Choroid plexus epithelial cell (primary cell): ENCODE measurements at regions not wholly inside any gene's neighbourhood (a gene's known extent, or its start where the extent isn't known, plus 50 kb on each side); places are given as distances from the start of the nearest gene placed in this dataset.

Experiments used
- DNase-seq: peaks from one replicate; pipeline ENCODE4 v3.0.0-alpha.2; 2010; ENCODE audit warnings: low read depth
- H3K4me3 ChIP-seq: 2 replicates; pipeline ENCODE4 v1.5.1; 2011; ENCODE audit warnings: low read depth, mild to moderate bottlenecking, control low read depth, low read length, moderate library complexity
- CTCF ChIP-seq: conservative IDR thresholded peaks from 2 replicates; pipeline ENCODE4 v1.5.1; 2011; ENCODE audit warnings: low read depth, mild to moderate bottlenecking, control low read depth, inconsistent platforms, low read length, moderate library complexity

- no peak for DNase-seq
- no peak for TF ChIP-seq CTCF
- H3K4me3 ChIP-seq = no peak overlapping the region
Measured at GRCh38 chr5:68983959-68984358, 109.9 kb upstream of the SLC30A5 start.

GRCh38 chr5:68991279-68992084 lies 102.3 kb upstream of the SLC30A5 start:
- no peak for DNase-seq
- TF ChIP-seq CTCF = no peak
- no peak overlapping the region for H3K4me3 ChIP-seq

- TF ChIP-seq CTCF = no peak
- no peak overlapping the region for H3K4me3 ChIP-seq
- DNase-seq = no peak
Measured at GRCh38 chr5:68994645-68995044, 99.2 kb upstream of the SLC30A5 start.

- no peak overlapping the region for H3K4me3 ChIP-seq
- TF ChIP-seq CTCF = no peak
- DNase-seq = no peak
Measured at GRCh38 chr5:68995845-68996545, 97.8 kb upstream of the SLC30A5 start.

GRCh38 chr5:68999181-68999580 lies 94.6 kb upstream of the SLC30A5 start:
- no peak overlapping the region for H3K4me3 ChIP-seq
- no peak for TF ChIP-seq CTCF
- no peak for DNase-seq

- no peak overlapping the region for H3K4me3 ChIP-seq
- DNase-seq = no peak
- no peak for TF ChIP-seq CTCF
Measured at GRCh38 chr5:69000216-69000919, 93.4 kb upstream of the SLC30A5 start.
